ENCODE measurements at regions not wholly inside any gene's neighbourhood (a gene's known extent, or its start where the extent isn't known, plus 50 kb on each side); places are given as distances from the start of the nearest gene placed in this dataset.

- TF ChIP-seq CTCF (IDR thresholded peaks at IDR 0.05), result no peak
- TF ChIP-seq JUN (CRISPR knock-in tag; IDR thresholded peaks at IDR 0.05), result no peak
- TF ChIP-seq NFYB (CRISPR knock-in tag; conservative IDR thresholded peaks at IDR 0.05; ENCODE audit: low read depth), result no peak
- no peak for TF ChIP-seq E2F5 (CRISPR knock-in tag; IDR thresholded peaks at IDR 0.05)
- no peak for TF ChIP-seq ETV6 (CRISPR knock-in tag; IDR thresholded peaks at IDR 0.05)
- TF ChIP-seq CREB1 (CRISPR knock-in tag; IDR thresholded peaks at IDR 0.05), result no peak
- no peak for TF ChIP-seq TEAD1 (CRISPR knock-in tag; IDR thresholded peaks at IDR 0.05)
- TF ChIP-seq ZBTB21 (CRISPR knock-in tag; IDR thresholded peaks at IDR 0.05; ENCODE audit: borderline replicate concordance), result no peak
These were observed 344.7 kb upstream of the NPSR1 start for GRCh38 chr7:34313289-34313688.
